ENCODE measurements at regions not wholly inside any gene's neighbourhood (a gene's known extent, or its start where the extent isn't known, plus 50 kb on each side); places are given as distances from the start of the nearest gene placed in this dataset.

DNA sequence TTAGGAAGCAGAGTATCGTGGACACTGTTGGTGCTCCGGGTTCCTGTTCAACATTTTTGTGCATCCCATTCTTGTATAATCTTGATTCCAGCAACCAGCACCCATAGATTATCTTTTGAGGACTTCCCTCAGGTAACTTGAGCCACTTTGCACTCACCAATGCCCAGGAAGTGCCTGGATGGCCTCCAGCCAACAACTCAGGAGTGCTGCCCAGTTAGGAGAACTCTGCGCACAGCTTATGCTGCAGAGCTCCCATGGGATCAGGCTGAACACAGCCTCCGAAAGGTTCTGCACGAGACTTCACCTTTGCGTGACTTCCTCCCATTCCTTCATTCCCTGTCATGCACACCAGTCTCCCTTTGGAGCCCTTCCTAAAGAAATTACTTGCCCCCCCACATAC is 64.3 kb upstream of the LRRN1 start:
- TF ChIP-seq, protein P1, sequence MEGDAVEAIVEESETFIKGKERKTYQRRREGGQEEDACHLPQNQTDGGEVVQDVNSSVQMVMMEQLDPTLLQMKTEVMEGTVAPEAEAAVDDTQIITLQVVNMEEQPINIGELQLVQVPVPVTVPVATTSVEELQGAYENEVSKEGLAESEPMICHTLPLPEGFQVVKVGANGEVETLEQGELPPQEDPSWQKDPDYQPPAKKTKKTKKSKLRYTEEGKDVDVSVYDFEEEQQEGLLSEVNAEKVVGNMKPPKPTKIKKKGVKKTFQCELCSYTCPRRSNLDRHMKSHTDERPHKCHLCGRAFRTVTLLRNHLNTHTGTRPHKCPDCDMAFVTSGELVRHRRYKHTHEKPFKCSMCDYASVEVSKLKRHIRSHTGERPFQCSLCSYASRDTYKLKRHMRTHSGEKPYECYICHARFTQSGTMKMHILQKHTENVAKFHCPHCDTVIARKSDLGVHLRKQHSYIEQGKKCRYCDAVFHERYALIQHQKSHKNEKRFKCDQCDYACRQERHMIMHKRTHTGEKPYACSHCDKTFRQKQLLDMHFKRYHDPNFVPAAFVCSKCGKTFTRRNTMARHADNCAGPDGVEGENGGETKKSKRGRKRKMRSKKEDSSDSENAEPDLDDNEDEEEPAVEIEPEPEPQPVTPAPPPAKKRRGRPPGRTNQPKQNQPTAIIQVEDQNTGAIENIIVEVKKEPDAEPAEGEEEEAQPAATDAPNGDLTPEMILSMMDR (conservative IDR thresholded peaks at IDR 0.05; ENCODE audit: low read depth, low read length), result no peak
- TF ChIP-seq EZH2 (IDR thresholded peaks at IDR 0.05; ENCODE audit: borderline replicate concordance, low read depth, low read length, poor library complexity, severe bottlenecking), result no peak

Data from A673 (cell line).